ENCODE measurements at regions not wholly inside any gene's neighbourhood (a gene's known extent, or its start where the extent isn't known, plus 50 kb on each side); places are given as distances from the start of the nearest gene placed in this dataset.
A peak's percentile ranks its signal among the peaks of the same experiment; 100 is the strongest.

- H3K36me3 ChIP-seq = no peaks in the 10 kb centered on the region
- H3K27me3 ChIP-seq = no peaks in the 10 kb centered on the region
- DNase-seq = peak in 1 of 2 donors; percentile 39
- intact Hi-C loops (cut with DNase I; ENCODE audit: low total_unique reads) = no loop called here
- H3K4me1 ChIP-seq = peaks cover 0 to 5% of the 10 kb centered on the region in 2 donors
- H3K9me3 ChIP-seq = no peaks in the 10 kb centered on the region
- peak overlapping the region; percentile 19 to 40 for H3K27ac ChIP-seq
- H3K4me3 ChIP-seq = no peak overlapping the region
- no peak for TF ChIP-seq POLR2A (IDR thresholded peaks at IDR 0.05)
- peak in 1 of 4 experiments; percentile 4 for TF ChIP-seq CTCF (IDR thresholded peaks at IDR 0.05)
Measured at GRCh38 chr3:4904811-4905695, 74.2 kb upstream of the BHLHE40 start.

GRCh38 chr3:4906107-4906621 is 73.1 kb upstream of the BHLHE40 start:
- peaks cover 0 to 5% of the 10 kb centered on the region in 2 donors for H3K4me1 ChIP-seq
- H3K27ac ChIP-seq = no peak overlapping the region
- no peaks in the 10 kb centered on the region for H3K9me3 ChIP-seq
- no peaks in the 10 kb centered on the region for H3K36me3 ChIP-seq
- no peak overlapping the region for H3K4me3 ChIP-seq
- no peak for DNase-seq
- TF ChIP-seq CTCF (IDR thresholded peaks at IDR 0.05) (no peak), POLR2A (IDR thresholded peaks at IDR 0.05) (no peak)
- intact Hi-C loops (cut with DNase I; ENCODE audit: low total_unique reads) = no loop called here
- H3K27me3 ChIP-seq = no peaks in the 10 kb centered on the region

GRCh38 chr3:4907050-4907449 is 72.2 kb upstream of the BHLHE40 start:
- Histone ChIP-seq H3K4me1 (peaks cover 0 to 5% of the 10 kb centered on the region in 2 donors), H3K9me3 (no peaks in the 10 kb centered on the region), H3K27ac (no peak overlapping the region), H3K4me3 (no peak overlapping the region), H3K27me3 (no peaks in the 10 kb centered on the region), H3K36me3 (no peaks in the 10 kb centered on the region)
- DNase-seq = no peak
- TF ChIP-seq CTCF (IDR thresholded peaks at IDR 0.05) = no peak
- TF ChIP-seq POLR2A (IDR thresholded peaks at IDR 0.05) = no peak
- intact Hi-C loops (cut with DNase I; ENCODE audit: low total_unique reads) = no loop called here

- intact Hi-C loops (cut with DNase I; ENCODE audit: low total_unique reads) = no loop called here
- DNase-seq = no peak
- no peaks in the 10 kb centered on the region for H3K27me3 ChIP-seq
- H3K9me3 ChIP-seq = no peaks in the 10 kb centered on the region
- no peak overlapping the region for H3K4me3 ChIP-seq
- H3K36me3 ChIP-seq = no peaks in the 10 kb centered on the region
- H3K27ac ChIP-seq = no peak overlapping the region
- H3K4me1 ChIP-seq = peaks cover 0 to 5% of the 10 kb centered on the region in 2 donors
- no peak for TF ChIP-seq POLR2A (IDR thresholded peaks at IDR 0.05)
- TF ChIP-seq CTCF (IDR thresholded peaks at IDR 0.05) = no peak
Measured at GRCh38 chr3:4907643-4908432, 71.4 kb upstream of the BHLHE40 start.
